GM12878 (cell line): ENCODE measurements at regions not wholly inside any gene's neighbourhood (a gene's known extent, or its start where the extent isn't known, plus 50 kb on each side); places are given as distances from the start of the nearest gene placed in this dataset.

Experiments used
- ATAC-seq: fragments of 200-7000 bp; cut with Tn5 transposase; 3 replicates; pipeline ENCODE4 v1.9.1; 2020; ENCODE audit warnings: mild to moderate bottlenecking, moderate library complexity
- BruUV-seq: library from RNA; stranded (reverse); fragments of 400-500 nt; replicated peaks from 2 replicates; lab custom pipeline; 2021; lab: Mats Ljungman, UMichigan
- CTCF ChIA-PET: fragments of 300-600 bp; sonication (Branson Sonifier 250); formaldehyde crosslinking; extraction: SDS; loops from one replicate; lab custom pipeline; 2021; ENCODE audit warnings: inconsistent platforms; lab: Yijun Ruan, JAX
- POLR2A ChIA-PET: fragments of 350-600 bp; formaldehyde crosslinking; extraction: SDS; loops from one replicate; lab custom pipeline; 2021; ENCODE audit warnings: inconsistent platforms; lab: Charles Lee
- RAD21 ChIA-PET: fragments of 300-600 bp; sonication (Branson Sonifier 250); formaldehyde crosslinking; loops from one replicate; lab custom pipeline; 2023; ENCODE audit warnings: antibody characterized with exemption; ENCODE audit not compliant: unreplicated experiment; lab: Charles Lee
- SMC1A ChIA-PET: fragments of 300-600 bp; sonication (Branson Sonifier 250); formaldehyde crosslinking; loops from one replicate; lab custom pipeline; 2023; ENCODE audit not compliant: unreplicated experiment, uncharacterized antibody; lab: Charles Lee
- DNase-seq: peaks from one replicate; pipeline ENCODE4 v3.0.0-alpha.2; 2011; ENCODE audit warnings: low read depth, low spot score
- FAIRE-seq: peaks from 3 replicates; lab custom pipeline; 2011; peaks lifted over from hg19 to GRCh38; lab: Jason Lieb, UNC
- H2AFZ ChIP-seq: 2 replicates; pipeline ENCODE4 v1.6.0; 2011; ENCODE audit warnings: low read depth, low read length, control low read depth; ENCODE audit not compliant: control insufficient read depth
- H3K27ac ChIP-seq: 2 replicates; pipeline ENCODE4 v1.5.1; 2011; ENCODE audit warnings: control low read depth; ENCODE audit not compliant: control insufficient read depth, insufficient read depth
- H3K27me3 ChIP-seq, 2 experiments: replicated peaks in 1 of 2; 2 replicates each; pipeline versions ENCODE4 v1.6.0 to v1.6.1; 2011; ENCODE audit warnings: low read length in 1 of 2; ENCODE audit not compliant: control insufficient read depth in 2 of 2, insufficient read depth in 2 of 2
- H3K36me3 ChIP-seq, 2 experiments: 2 replicates each; pipeline ENCODE4 v1.5.1; 2011; ENCODE audit warnings: low read length in 1 of 2; ENCODE audit not compliant: control insufficient read depth in 2 of 2, insufficient read depth in 2 of 2
- H3K4me1 ChIP-seq: 2 replicates; pipeline ENCODE4 v1.6.1; 2011; ENCODE audit warnings: mild to moderate bottlenecking, low read length, moderate library complexity, mixed read lengths; ENCODE audit not compliant: control insufficient read depth, insufficient read depth
- H3K4me2 ChIP-seq: 2 replicates; pipeline ENCODE4 v1.6.0; 2011; ENCODE audit warnings: control low read depth; ENCODE audit not compliant: control insufficient read depth, insufficient read depth
- H3K4me3 ChIP-seq: fragments of 200-600 bp; sonication (generic); 2 replicates; pipeline ENCODE4 v1.5.1; 2016
- H3K79me2 ChIP-seq: 2 replicates; pipeline ENCODE4 v1.6.0; 2011; ENCODE audit warnings: low read length; ENCODE audit not compliant: control insufficient read depth, insufficient read depth
- H3K9ac ChIP-seq: 2 replicates; pipeline ENCODE4 v1.8.0; 2011; ENCODE audit warnings: low read length, control low read depth, mixed read lengths; ENCODE audit not compliant: control insufficient read depth, insufficient read depth
- H3K9me3 ChIP-seq: replicated peaks from 3 replicates; pipeline ENCODE4 v1.5.1; 2011; ENCODE audit warnings: mild to moderate bottlenecking, low read length; ENCODE audit not compliant: control insufficient read depth, insufficient read depth
- H4K20me1 ChIP-seq: 2 replicates; pipeline ENCODE4 v1.6.0; 2011; ENCODE audit not compliant: control insufficient read depth, insufficient read depth
- ATF7 ChIP-seq: fragments of 450-650 bp; IDR thresholded peaks from 2 replicates; pipeline ENCODE4 v1.6.1; 2016; ENCODE audit warnings: low read depth, mild to moderate bottlenecking
- FOS ChIP-seq: IDR thresholded peaks from 3 replicates; pipeline ENCODE4 v1.6.1; 2011; ENCODE audit warnings: borderline replicate concordance; ENCODE audit not compliant: insufficient read length; ENCODE audit errors: extremely low read depth
- JUNB ChIP-seq: IDR thresholded peaks from 2 replicates; pipeline ENCODE4 v1.6.1; 2016; ENCODE audit warnings: antibody characterized with exemption, mild to moderate bottlenecking
- KAT2A ChIP-seq: conservative IDR thresholded peaks from 2 replicates; pipeline ENCODE4 v1.6.1; 2011; ENCODE audit warnings: low read depth, low read length; ENCODE audit not compliant: control insufficient read depth
- NR2F1 ChIP-seq: fragments of 450-650 bp; conservative IDR thresholded peaks from 2 replicates; pipeline ENCODE4 v1.6.1; 2017; ENCODE audit warnings: mild to moderate bottlenecking
- RAD51 ChIP-seq: fragments of 450-650 bp; IDR thresholded peaks from 2 replicates; pipeline ENCODE4 v1.6.1; 2016; ENCODE audit warnings: moderate library complexity, mild to moderate bottlenecking, inconsistent platforms
- RFX5 ChIP-seq: IDR thresholded peaks from 2 replicates; pipeline ENCODE4 v1.6.1; 2011; ENCODE audit warnings: low read depth, low read length, improper control_type of control experiment
- SUZ12 ChIP-seq: fragments of 200-600 bp; sonication (generic); IDR thresholded peaks from one replicate; pipeline ENCODE4 v1.6.1; 2018; ENCODE audit warnings: antibody characterized with exemption, mild to moderate bottlenecking; ENCODE audit not compliant: unreplicated experiment
- TAF1 ChIP-seq: IDR thresholded peaks from 2 replicates; pipeline ENCODE4 v1.6.1; 2011; ENCODE audit warnings: mild to moderate bottlenecking, low read depth, low read length, borderline replicate concordance
- ZNF24 ChIP-seq: fragments of 450-650 bp; IDR thresholded peaks from 2 replicates; pipeline ENCODE4 v1.6.1; 2017; ENCODE audit warnings: antibody characterized with exemption, mild to moderate bottlenecking
- WGBS: methylation state at CpG from one replicate; pipeline ENCODE4 v1.1.6; 2016; ENCODE audit warnings: low lambda C conversion rate; ENCODE audit not compliant: insufficient replicate concordance, insufficient coverage; ENCODE audit errors: missing lambda C conversion rate; 5-methylcytosine and 5-hydroxymethylcytosine counted together
- in situ Hi-C: fragments of 300-500 bp; cut with MboI; formaldehyde crosslinking; loops from 9 replicates; pipeline ENCODE4 v1.14.3; 2018; ENCODE audit warnings: mixed read lengths
- intact Hi-C: fragments of 100-400 bp; cut with micrococcal nuclease; formaldehyde crosslinking; loops from one replicate; pipeline ENCODE4 v1.14.2; 2022; ENCODE audit not compliant: unreplicated experiment
- TF ChIP-seq, protein P1 (sequence below): fragments of 450-650 bp; conservative IDR thresholded peaks from 2 replicates; pipeline ENCODE4 v1.6.1; 2017; ENCODE audit warnings: mild to moderate bottlenecking, moderate library complexity
- TF ChIP-seq, protein P2 (sequence below): fragments of 450-650 bp; IDR thresholded peaks from 2 replicates; pipeline ENCODE4 v1.6.1; 2017; ENCODE audit warnings: mild to moderate bottlenecking, low read depth, inconsistent platforms; ENCODE audit not compliant: poor library complexity, severe bottlenecking

DNA sequence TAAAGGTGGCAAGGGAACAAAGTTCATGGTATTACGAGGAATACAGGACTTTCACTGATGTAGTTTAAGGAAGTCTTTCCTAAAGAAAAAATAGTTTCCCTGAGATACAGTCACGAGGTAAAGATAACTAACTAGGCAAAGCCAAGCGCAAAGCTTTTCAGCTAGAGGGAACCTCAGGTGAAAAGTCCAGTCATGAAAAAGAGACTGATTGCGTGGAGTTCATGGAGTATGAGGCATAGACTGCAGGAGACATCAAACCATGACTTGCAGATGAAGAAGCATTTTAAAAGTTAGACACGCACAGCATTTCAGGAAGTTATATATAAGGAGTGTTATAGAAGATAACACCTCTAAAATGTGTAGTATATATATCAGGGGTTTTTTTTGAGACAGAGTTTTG is 205.6 kb upstream of the ZNF184 start:
- in situ Hi-C loops, result no loop called here

DNA sequence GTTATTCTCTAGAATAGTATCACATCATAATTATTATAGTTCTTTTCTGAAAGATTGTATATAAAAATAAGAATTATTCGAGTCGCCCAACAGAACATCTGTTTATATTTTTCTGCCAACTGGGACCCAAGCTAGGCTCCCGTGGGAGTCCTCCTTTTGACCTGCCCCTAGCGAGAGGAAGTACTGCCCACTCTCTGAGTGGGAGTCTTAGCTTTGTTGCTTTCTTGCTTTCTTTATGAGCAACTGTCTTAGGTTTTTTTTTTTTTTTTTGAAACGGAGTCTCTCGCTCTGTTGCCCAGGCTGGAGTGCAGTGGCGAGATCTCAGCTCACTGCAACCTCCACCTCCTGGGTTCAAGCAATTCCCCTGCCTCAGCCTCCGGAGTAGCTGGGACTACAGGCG is 202.0 kb upstream of the ZNF184 start:
- Histone ChIP-seq H4K20me1 (no peaks in the 10 kb centered on the region), H3K36me3 (no peaks in the 10 kb centered on the region), H2AFZ (no peak overlapping the region), H3K9me3 (peaks cover 2% of the 10 kb centered on the region; the same call in 2 of the 3 replicates), H3K4me1 (peaks cover 6% of the 10 kb centered on the region), H3K4me3 (no peak overlapping the region), H3K27me3 (no peaks in the 10 kb centered on the region), H3K9ac (no peak overlapping the region), H3K27ac (no peak overlapping the region), H3K4me2 (no peak overlapping the region), H3K79me2 (no peaks in the 10 kb centered on the region)
- no TSS peak for BruUV-seq
- in situ Hi-C loops (no loop called here), intact Hi-C loops (loop anchor here (5.0 kb wide), 1 partner anchor 173 kb away; no protein-coding TSS in a partner anchor)
- ChIA-PET POLR2A (no interaction called here), SMC1A (interaction anchor here (1.0 kb wide), 1 partner anchor 23 kb away, joined by 3 read pairs; no protein-coding TSS in a partner anchor), RAD21 (no interaction called here), CTCF (interaction anchor here (0.6 kb wide), 1 partner anchor 1394 kb away, joined by 3 read pairs; no protein-coding TSS in a partner anchor)
- WGBS, result 28% methylated on average over 6 of the region's 9 CpGs
- DNase-seq (no peak), ATAC-seq (peak; percentile 22; the same call in 2 of the 3 replicates), FAIRE-seq (no peak)
- no peak for TF ChIP-seq NR2F1
- peak; percentile 68 for TF ChIP-seq JUNB
- no peak for TF ChIP-seq ATF7
- TF ChIP-seq, protein P1, sequence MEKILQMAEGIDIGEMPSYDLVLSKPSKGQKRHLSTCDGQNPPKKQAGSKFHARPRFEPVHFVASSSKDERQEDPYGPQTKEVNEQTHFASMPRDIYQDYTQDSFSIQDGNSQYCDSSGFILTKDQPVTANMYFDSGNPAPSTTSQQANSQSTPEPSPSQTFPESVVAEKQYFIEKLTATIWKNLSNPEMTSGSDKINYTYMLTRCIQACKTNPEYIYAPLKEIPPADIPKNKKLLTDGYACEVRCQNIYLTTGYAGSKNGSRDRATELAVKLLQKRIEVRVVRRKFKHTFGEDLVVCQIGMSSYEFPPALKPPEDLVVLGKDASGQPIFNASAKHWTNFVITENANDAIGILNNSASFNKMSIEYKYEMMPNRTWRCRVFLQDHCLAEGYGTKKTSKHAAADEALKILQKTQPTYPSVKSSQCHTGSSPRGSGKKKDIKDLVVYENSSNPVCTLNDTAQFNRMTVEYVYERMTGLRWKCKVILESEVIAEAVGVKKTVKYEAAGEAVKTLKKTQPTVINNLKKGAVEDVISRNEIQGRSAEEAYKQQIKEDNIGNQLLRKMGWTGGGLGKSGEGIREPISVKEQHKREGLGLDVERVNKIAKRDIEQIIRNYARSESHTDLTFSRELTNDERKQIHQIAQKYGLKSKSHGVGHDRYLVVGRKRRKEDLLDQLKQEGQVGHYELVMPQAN, result no peak
- TF ChIP-seq KAT2A, result no peak
- TF ChIP-seq FOS, result no peak
- no peak for TF ChIP-seq TAF1
- TF ChIP-seq RAD51, result no peak
- TF ChIP-seq, protein P2, sequence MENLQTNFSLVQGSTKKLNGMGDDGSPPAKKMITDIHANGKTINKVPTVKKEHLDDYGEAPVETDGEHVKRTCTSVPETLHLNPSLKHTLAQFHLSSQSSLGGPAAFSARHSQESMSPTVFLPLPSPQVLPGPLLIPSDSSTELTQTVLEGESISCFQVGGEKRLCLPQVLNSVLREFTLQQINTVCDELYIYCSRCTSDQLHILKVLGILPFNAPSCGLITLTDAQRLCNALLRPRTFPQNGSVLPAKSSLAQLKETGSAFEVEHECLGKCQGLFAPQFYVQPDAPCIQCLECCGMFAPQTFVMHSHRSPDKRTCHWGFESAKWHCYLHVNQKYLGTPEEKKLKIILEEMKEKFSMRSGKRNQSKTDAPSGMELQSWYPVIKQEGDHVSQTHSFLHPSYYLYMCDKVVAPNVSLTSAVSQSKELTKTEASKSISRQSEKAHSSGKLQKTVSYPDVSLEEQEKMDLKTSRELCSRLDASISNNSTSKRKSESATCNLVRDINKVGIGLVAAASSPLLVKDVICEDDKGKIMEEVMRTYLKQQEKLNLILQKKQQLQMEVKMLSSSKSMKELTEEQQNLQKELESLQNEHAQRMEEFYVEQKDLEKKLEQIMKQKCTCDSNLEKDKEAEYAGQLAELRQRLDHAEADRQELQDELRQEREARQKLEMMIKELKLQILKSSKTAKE, result no peak

More for the DNA sequence above, 205.6 kb upstream of the ZNF184 start:
- intact Hi-C loops, result no loop called here
- SMC1A ChIA-PET, result interaction anchor here (0.6 to 1.2 kb wide), 2 partner anchors 9 to 183 kb away, joined by 3 read pairs; no protein-coding TSS in a partner anchor
- CTCF ChIA-PET, result interaction anchor here (0.7 to 1.0 kb wide), 2 partner anchors 68 to 70 kb away, joined by 3 read pairs; no protein-coding TSS in a partner anchor
- POLR2A ChIA-PET, result no interaction called here
- Histone ChIP-seq H3K4me1 (peaks cover 14% of the 10 kb centered on the region), H3K27me3 (no peaks in the 10 kb centered on the region), H3K79me2 (no peaks in the 10 kb centered on the region), H3K4me2 (no peak overlapping the region), H3K9ac (no peak overlapping the region), H4K20me1 (no peaks in the 10 kb centered on the region), H3K4me3 (no peak overlapping the region), H2AFZ (no peak overlapping the region), H3K9me3 (no peaks in the 10 kb centered on the region; the same call in 1 of the 3 replicates), H3K36me3 (no peaks in the 10 kb centered on the region), H3K27ac (no peak overlapping the region)
- no peak for TF ChIP-seq RFX5
- no peak for TF ChIP-seq SUZ12
- no peak for TF ChIP-seq ZNF24
- RAD21 ChIA-PET, result no interaction called here
- no peak for FAIRE-seq
- no peak for ATAC-seq
- 72% methylated on average over 5 of the region's 5 CpGs for WGBS
- BruUV-seq, result no TSS peak
- no peak for DNase-seq
